Central memory CD8-positive, alpha-beta T cell (primary cell): ENCODE measurements at regions not wholly inside any gene's neighbourhood (a gene's known extent, or its start where the extent isn't known, plus 50 kb on each side); places are given as distances from the start of the nearest gene placed in this dataset.
"Not testable (repeated sequence)": the region's sequence is repeated elsewhere in the genome, so short reads cannot be mapped to it uniquely, and the experiment has no call there.

Source experiments
- ATAC-seq: fragments of 150-1000 bp; cut with Tn5 transposase; replicated peaks from 2 replicates; pipeline ENCODE4 v1.10.0; 2022; ENCODE audit warnings: mild to moderate bottlenecking, moderate FRiP score, moderate number of reproducible peaks; ENCODE audit not compliant: poor library complexity, severe bottlenecking; ENCODE audit errors: extremely low read depth
- DNase-seq, 2 donors: peaks; one replicate each; pipeline ENCODE4 v3.0.0; 2021; ENCODE audit warnings: low spot score in 2 of 2
- H3K27ac Mint-ChIP-seq: one replicate; pipeline ENCODE4 v1.8.0; 2022; ENCODE audit warnings: low read depth, mild to moderate bottlenecking, moderate library complexity, mixed read lengths
- H3K27me3 Mint-ChIP-seq: one replicate; pipeline ENCODE4 v1.8.0; 2022; ENCODE audit warnings: mixed read lengths
- H3K36me3 Mint-ChIP-seq: one replicate; pipeline ENCODE4 v1.8.0; 2022; ENCODE audit warnings: mild to moderate bottlenecking, moderate library complexity, mixed read lengths; ENCODE audit not compliant: insufficient read depth
- H3K4me1 Mint-ChIP-seq: one replicate; pipeline ENCODE4 v1.8.0; 2022; ENCODE audit warnings: mixed read lengths
- H3K4me3 Mint-ChIP-seq: one replicate; pipeline ENCODE4 v1.8.0; 2022; ENCODE audit warnings: mild to moderate bottlenecking, moderate library complexity, mixed read lengths
- H3K9me3 Mint-ChIP-seq: one replicate; pipeline ENCODE4 v1.8.0; 2022; ENCODE audit warnings: mixed read lengths

DNA sequence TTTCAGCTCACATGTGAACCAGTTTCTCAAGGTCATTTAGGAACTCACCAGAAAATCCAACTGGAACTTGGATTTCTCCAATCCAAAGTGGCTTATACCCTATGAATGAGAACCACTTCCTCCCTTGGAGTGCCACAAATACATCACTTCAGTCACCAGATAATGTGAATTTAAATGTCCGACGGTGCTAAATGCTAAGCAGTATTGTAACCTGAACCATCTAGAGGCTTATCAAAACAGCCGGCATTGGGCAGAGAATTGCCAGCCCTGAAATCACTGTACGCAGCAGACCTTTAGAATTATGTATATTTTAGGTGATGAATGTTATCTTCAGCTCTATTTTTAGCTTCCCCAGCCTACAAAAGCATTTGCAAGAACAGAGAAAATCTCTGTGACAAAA lies 76.8 kb upstream of the COX20 start:
- no peaks in the 10 kb centered on the region for H3K4me1 Mint-ChIP-seq
- H3K36me3 Mint-ChIP-seq = no peaks in the 10 kb centered on the region
- ATAC-seq = no peak
- peaks cover 11% of the 10 kb centered on the region for H3K27me3 Mint-ChIP-seq
- peaks cover 7% of the 10 kb centered on the region for H3K9me3 Mint-ChIP-seq
- no peak for DNase-seq
- no peak overlapping the region for H3K4me3 Mint-ChIP-seq
- no peak overlapping the region for H3K27ac Mint-ChIP-seq

DNA sequence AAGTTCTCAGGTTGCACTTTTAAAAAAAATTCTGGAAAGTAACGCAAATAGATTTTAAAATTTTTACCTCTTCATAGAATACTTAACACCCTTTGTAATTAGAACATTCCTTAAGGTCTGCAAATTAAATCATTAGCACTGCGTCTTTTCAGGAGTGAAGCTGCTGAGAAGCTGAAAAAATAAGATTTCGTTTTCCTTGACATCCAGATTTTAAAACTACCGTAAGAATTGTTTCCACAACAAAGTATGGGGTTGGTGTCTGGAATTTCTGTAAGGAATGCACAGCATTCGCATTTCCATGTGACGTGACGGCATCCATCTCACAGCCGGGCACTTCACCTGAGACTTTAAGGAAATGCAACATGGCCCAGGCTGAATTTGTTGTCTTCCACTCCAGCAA lies 76.3 kb upstream of the COX20 start:
- H3K27ac Mint-ChIP-seq = no peak overlapping the region
- H3K9me3 Mint-ChIP-seq = peaks cover 7% of the 10 kb centered on the region
- H3K36me3 Mint-ChIP-seq = no peaks in the 10 kb centered on the region
- DNase-seq = no peak
- H3K4me3 Mint-ChIP-seq = no peak overlapping the region
- ATAC-seq = no peak
- H3K27me3 Mint-ChIP-seq = peaks cover 13% of the 10 kb centered on the region
- no peaks in the 10 kb centered on the region for H3K4me1 Mint-ChIP-seq

DNA sequence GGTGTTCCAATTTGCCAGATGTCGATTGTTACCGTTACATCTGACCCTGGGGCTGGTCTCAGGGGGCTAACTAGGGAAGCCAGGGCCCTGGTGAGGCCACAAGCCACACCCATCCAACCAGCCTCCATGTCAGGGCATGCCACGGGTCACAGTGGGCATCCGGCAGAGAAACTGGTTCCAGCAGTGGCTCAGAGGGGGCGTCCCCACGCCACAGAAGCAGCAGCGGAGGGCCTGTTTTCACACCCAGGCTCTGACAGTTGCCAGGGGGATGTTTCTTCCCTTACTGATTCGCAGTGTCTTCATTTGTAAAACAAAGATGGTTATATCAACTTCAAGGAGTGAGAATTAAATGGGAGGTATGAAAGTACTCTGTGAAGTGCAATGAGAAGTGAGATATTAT lies 75.0 kb upstream of the COX20 start:
- DNase-seq (no peak), ATAC-seq (peak; percentile 19)
- Mint-ChIP-seq H3K36me3 (peaks cover 2% of the 10 kb centered on the region), H3K27ac (no peak overlapping the region), H3K4me1 (no peaks in the 10 kb centered on the region), H3K9me3 (peaks cover 7% of the 10 kb centered on the region), H3K4me3 (no peak overlapping the region), H3K27me3 (peaks cover 25% of the 10 kb centered on the region)

DNA sequence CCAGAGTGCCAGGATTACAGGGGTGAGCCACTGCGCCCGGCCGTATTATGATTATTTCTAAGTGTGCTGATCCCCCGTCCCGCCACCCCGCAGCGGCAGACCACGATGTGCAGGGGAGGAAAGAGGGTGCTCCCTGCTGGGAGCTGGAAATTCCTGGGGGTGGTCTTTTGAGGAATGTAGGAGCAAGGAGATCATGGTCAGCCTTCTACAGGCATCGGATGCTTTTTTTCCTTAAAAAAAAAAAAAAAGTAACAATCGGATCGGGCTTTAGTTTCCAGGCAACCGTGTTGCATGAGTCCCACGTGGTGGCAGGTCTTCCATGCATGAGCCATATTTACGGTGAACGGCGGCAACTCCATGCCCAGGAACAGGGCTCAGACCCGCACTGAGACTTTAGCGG lies 74.2 kb upstream of the COX20 start:
- H3K36me3 Mint-ChIP-seq = peaks cover 2% of the 10 kb centered on the region
- no peak overlapping the region for H3K27ac Mint-ChIP-seq
- no peak overlapping the region for H3K4me3 Mint-ChIP-seq
- no peak for ATAC-seq
- H3K9me3 Mint-ChIP-seq = peaks cover 7% of the 10 kb centered on the region
- no peaks in the 10 kb centered on the region for H3K4me1 Mint-ChIP-seq
- H3K27me3 Mint-ChIP-seq = peaks cover 28% of the 10 kb centered on the region
- DNase-seq = no peak

DNA sequence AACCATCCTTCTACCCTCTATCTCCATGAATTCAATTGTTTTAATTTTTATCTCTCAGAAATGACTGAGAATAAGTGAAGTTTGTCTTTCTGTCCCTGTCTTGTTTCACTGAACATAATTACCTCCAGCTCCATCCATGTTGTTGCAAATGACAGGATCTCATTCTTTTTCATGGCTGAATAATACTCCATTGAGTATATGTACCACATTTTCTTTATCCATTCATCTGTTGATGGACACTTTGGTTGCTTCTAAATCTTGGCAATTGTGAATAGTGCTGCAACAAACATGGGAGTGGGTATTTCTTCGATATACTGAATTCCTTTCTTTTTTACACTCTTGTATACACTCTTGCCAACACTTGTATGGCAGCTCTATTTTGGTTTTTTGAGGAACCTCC lies 72.8 kb upstream of the COX20 start:
- no peaks in the 10 kb centered on the region for H3K4me1 Mint-ChIP-seq

DNA sequence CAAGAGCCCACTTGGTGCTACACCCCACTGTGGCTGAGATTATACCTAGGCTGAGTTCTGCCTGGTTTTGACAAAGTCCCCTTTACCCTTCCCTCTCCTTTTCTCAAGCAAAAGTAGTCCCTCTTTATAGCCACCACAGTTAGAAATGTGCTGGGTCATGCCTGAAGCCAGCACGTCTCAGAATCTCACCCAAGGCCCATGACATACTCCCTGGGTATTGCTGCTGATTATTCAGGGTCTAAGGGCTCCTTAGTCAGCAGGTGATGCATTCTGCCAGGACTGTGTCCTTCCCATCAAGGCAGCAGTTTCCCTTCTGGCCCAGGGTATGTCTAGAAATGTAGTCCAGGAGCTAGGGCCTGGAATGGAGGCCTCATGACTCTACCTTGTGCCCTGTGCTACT lies 67.3 kb upstream of the COX20 start:
- Mint-ChIP-seq H3K4me1 (no peaks in the 10 kb centered on the region), H3K4me3 (no peak overlapping the region), H3K27ac (no peak overlapping the region), H3K27me3 (peaks cover 56% of the 10 kb centered on the region), H3K36me3 (peaks cover 2% of the 10 kb centered on the region), H3K9me3 (no peaks in the 10 kb centered on the region)
- no peak for DNase-seq
- ATAC-seq = no peak

More for the DNA sequence above, 72.8 kb upstream of the COX20 start:
- no peak overlapping the region for H3K27ac Mint-ChIP-seq
- H3K27me3 Mint-ChIP-seq = peaks cover 42% of the 10 kb centered on the region
- peaks cover 7% of the 10 kb centered on the region for H3K9me3 Mint-ChIP-seq
- peaks cover 2% of the 10 kb centered on the region for H3K36me3 Mint-ChIP-seq
- ATAC-seq (no peak), DNase-seq (no peak)
- H3K4me3 Mint-ChIP-seq = no peak overlapping the region

DNA sequence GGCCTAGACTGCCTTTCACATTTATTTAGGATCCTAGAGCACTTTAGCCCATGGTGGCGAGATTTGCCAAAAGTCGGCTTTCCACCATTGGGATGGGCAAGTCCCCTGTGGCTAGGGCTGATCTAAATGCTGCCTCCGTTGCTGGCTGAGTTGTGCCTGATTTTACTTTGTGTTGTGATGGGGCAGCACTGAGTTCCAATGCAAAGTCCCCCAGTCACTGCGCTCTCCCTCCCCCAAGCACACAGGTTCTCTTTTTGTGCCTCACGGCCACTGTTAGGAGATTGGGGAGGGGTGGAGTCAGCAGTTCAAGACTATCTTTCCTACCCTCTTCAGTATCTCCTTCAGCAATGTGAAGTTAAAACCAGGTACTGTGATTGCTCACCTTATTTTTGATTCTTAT lies 66.7 kb upstream of the COX20 start:
- DNase-seq (no peak), ATAC-seq (no peak)
- Mint-ChIP-seq H3K27me3 (peaks cover 54% of the 10 kb centered on the region), H3K36me3 (peaks cover 2% of the 10 kb centered on the region), H3K4me1 (no peaks in the 10 kb centered on the region), H3K9me3 (no peaks in the 10 kb centered on the region), H3K4me3 (no peak overlapping the region), H3K27ac (no peak overlapping the region)

DNA sequence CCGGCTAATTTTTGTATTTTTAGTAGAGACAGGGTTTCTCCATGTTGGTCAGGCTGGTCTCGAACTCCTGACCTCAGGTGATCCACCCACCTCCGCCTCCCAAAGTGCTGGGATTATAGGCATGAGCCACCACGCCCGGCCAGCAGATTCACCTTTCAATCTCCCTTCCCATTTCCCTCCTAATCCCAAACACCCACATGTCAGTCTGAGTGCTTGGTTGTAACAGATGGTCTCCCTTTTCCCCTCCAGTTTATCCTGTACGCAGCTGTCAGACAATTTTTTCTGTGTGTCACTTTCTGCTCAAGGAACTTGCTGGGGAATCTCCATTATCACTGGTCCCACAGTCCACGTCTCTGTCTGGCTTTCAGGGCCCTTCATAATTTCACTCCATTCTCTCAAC lies 64.9 kb upstream of the COX20 start:
- H3K4me3 Mint-ChIP-seq, H3K9me3 Mint-ChIP-seq, DNase-seq, H3K27ac Mint-ChIP-seq, H3K36me3 Mint-ChIP-seq, H3K4me1 Mint-ChIP-seq, ATAC-seq: not testable (repeated sequence)
- peaks cover 40% of the 10 kb centered on the region for H3K27me3 Mint-ChIP-seq

DNA sequence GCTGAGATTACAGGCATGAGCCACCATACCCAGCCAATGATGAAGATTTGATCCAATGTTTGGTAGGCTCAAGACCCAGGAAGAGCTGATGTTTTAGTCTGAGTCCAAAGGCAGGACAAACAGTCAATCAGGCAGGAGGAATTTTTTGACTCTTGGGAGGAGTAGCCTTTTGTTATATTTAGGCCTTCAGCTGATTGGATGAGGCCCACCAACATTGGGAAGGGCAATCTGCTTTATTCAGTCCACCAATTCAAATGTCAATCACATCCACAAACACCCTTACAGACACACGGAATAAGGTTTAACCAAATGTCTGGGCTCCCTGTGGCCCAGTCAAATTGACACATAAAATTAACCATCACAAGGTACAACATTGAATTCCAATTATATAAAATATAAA lies 61.9 kb upstream of the COX20 start:
- no peaks in the 10 kb centered on the region for H3K4me1 Mint-ChIP-seq
- no peak overlapping the region for H3K27ac Mint-ChIP-seq
- ATAC-seq (no peak), DNase-seq (no peak)
- peaks cover 16% of the 10 kb centered on the region for H3K27me3 Mint-ChIP-seq
- H3K4me3 Mint-ChIP-seq = no peak overlapping the region
- no peaks in the 10 kb centered on the region for H3K9me3 Mint-ChIP-seq
- H3K36me3 Mint-ChIP-seq = no peaks in the 10 kb centered on the region

DNA sequence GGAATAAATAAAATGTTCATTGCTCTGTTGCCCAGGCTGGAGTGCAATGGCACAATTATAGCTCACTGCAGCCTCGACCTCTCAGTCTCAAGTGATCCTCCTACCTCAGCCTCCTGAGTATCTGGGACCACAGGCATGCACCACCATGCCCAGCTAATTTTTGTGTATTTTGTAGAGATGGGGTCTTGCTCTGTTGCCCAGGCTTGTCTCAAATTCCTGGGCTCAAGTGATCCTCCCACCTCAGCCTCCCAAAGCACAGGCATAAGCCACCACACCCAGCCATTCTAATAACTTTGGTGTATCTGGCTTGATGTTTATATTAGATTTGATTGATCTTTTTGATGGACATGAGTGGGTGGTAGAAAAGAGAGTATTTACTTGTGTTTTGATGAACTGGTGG lies 58.7 kb upstream of the COX20 start:
- not testable (repeated sequence) for H3K4me3 Mint-ChIP-seq, ATAC-seq, H3K9me3 Mint-ChIP-seq, H3K36me3 Mint-ChIP-seq, H3K27ac Mint-ChIP-seq, DNase-seq, H3K27me3 Mint-ChIP-seq, H3K4me1 Mint-ChIP-seq

DNA sequence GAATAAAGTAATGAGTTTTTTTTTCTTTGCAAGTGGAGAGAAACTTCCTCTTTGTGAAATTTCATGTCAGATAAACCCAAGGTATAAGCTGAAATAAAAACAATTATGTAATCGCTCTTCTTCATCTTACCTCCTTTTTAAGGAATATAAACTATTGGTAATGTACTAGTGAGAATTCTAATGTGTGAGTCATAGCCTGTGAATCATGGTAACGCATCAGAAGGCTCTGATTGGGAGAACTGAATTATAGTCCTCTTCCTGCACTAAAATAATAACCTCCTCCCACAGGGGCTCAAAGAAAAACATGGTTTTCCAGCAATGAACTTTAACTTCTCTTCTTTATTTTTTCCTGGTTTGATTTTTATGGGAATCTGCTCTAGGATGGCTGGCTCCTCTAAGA lies 57.1 kb upstream of the COX20 start:
- Mint-ChIP-seq H3K36me3 (no peaks in the 10 kb centered on the region), H3K9me3 (no peaks in the 10 kb centered on the region), H3K27me3 (peaks cover 10% of the 10 kb centered on the region), H3K27ac (no peak overlapping the region), H3K4me1 (no peaks in the 10 kb centered on the region), H3K4me3 (no peak overlapping the region)
- ATAC-seq = no peak
- no peak for DNase-seq

DNA sequence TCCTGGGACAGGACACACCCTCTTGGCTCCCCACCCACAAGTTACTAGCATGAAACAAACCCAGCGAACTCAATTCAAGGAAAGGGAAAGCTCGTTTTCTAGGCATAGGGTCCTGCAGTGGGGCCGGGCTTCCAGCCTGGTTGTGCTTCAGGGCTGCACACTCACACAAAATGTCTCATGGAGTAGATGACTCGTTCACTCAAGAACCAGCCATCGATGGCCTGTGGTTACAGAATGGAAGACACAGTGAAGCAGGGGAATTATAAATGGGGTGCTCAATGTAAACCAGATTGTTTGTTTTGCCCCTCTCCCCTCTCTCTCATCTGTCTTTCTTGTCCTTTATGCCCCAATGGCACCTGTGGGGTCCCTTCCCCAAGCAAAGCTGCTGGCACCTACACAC lies 56.0 kb upstream of the COX20 start:
- Mint-ChIP-seq H3K9me3 (no peaks in the 10 kb centered on the region), H3K36me3 (no peaks in the 10 kb centered on the region), H3K4me3 (no peak overlapping the region), H3K4me1 (no peaks in the 10 kb centered on the region), H3K27ac (no peak overlapping the region), H3K27me3 (peaks cover 10% of the 10 kb centered on the region)
- ATAC-seq = no peak
- DNase-seq = no peak

DNA sequence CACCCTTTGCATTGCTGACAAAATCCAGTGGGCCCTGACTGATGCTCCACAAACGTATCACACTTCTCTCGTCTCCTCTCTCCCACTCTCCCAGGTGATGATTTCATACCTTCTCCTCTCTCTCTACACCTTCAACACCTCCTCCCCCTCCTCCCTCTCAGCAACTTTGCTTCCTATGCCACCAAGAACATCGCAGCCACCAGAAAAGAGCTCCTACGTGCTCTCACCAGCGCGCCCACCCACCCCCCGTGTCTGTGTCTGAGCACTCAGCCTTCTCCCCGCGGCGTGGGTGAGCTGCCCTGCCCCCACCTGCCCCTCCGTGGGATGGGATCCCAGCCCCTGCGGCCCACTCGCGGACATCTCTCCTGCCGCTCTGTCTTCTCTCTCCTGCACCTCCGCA lies 55.1 kb upstream of the COX20 start:
- H3K4me1 Mint-ChIP-seq = no peaks in the 10 kb centered on the region
- ATAC-seq (no peak), DNase-seq (no peak)
- no peak overlapping the region for H3K4me3 Mint-ChIP-seq
- H3K27ac Mint-ChIP-seq = no peak overlapping the region
- H3K9me3 Mint-ChIP-seq = no peaks in the 10 kb centered on the region
- peaks cover 10% of the 10 kb centered on the region for H3K27me3 Mint-ChIP-seq
- H3K36me3 Mint-ChIP-seq = no peaks in the 10 kb centered on the region

DNA sequence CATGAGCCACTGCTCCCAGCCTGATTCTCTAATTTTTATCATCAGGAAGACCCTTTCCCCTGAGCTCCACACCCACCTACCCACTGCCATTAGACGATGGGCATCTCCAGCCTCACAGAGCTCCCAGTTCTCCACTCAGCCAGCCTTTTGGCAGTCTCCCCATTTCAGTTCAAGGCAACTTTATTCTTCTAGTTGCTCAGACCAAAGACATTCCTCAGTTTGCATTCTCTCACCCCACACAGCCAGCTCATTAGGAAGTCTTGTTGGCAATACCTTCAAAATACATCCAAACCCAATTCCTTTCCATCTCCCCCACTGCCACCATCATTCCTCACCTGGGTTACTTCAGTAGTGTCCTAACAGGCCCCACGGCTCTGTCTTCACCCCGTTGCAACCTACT lies 53.4 kb upstream of the COX20 start:
- H3K27ac Mint-ChIP-seq = no peak overlapping the region
- no peaks in the 10 kb centered on the region for H3K36me3 Mint-ChIP-seq
- DNase-seq (no peak), ATAC-seq (no peak)
- no peak overlapping the region for H3K4me3 Mint-ChIP-seq
- H3K27me3 Mint-ChIP-seq = peaks cover 10% of the 10 kb centered on the region
- H3K9me3 Mint-ChIP-seq = no peaks in the 10 kb centered on the region
- H3K4me1 Mint-ChIP-seq = no peaks in the 10 kb centered on the region
